ENCODE measurements at regions not wholly inside any gene's neighbourhood (a gene's known extent, or its start where the extent isn't known, plus 50 kb on each side); places are given as distances from the start of the nearest gene placed in this dataset.

GRCh38 chr7:118877187-118877586, 652.7 kb downstream of the ANKRD7 start:
- TF ChIP-seq CTCF (IDR thresholded peaks at IDR 0.05) = no peak
- no peak for TF ChIP-seq RAD21 (conservative IDR thresholded peaks at IDR 0.05 in 1 of 2, IDR thresholded peaks at IDR 0.05 in 1 of 2)
- TF ChIP-seq BHLHE40 (IDR thresholded peaks at IDR 0.05; ENCODE audit: low read depth, low read length) = no peak
- no peak for TF ChIP-seq CBX8 (IDR thresholded peaks at IDR 0.05)
- no peak for TF ChIP-seq PBX3 (IDR thresholded peaks at IDR 0.05)
- TF ChIP-seq MAX (IDR thresholded peaks at IDR 0.05) = no peak
- no peak for TF ChIP-seq CHD2 (IDR thresholded peaks at IDR 0.05; ENCODE audit: low read length, partially characterized antibody)
- no peak for TF ChIP-seq REST (IDR thresholded peaks at IDR 0.05)
- TF ChIP-seq TFCP2L1 (CRISPR knock-in tag; IDR thresholded peaks at IDR 0.05) = no peak
- TF ChIP-seq RFX5 (IDR thresholded peaks at IDR 0.05) = no peak
